H1 (cell line): ENCODE measurements at regions not wholly inside any gene's neighbourhood (a gene's known extent, or its start where the extent isn't known, plus 50 kb on each side); places are given as distances from the start of the nearest gene placed in this dataset.

Experiments used
- CTCF ChIA-PET: fragments of 300-600 bp; sonication (Branson Sonifier 250); formaldehyde crosslinking; loops from one replicate; lab custom pipeline; 2021; ENCODE audit not compliant: partially characterized antibody; lab: Charles Lee
- POLR2A ChIA-PET: fragments of 300-600 bp; sonication (Branson Sonifier 250); formaldehyde crosslinking; loops from one replicate; lab custom pipeline; 2021; ENCODE audit warnings: inconsistent platforms; ENCODE audit not compliant: partially characterized antibody; lab: Charles Lee
- DNase-seq, 2 experiments: peaks; one replicate each; pipeline versions ENCODE4 v3.0.0 to v3.0.0-alpha.2; 2010 to 2022; ENCODE audit warnings: low spot score in 2 of 2, low read depth in 1 of 2, mixed read lengths in 1 of 2
- FAIRE-seq: peaks from 2 replicates; lab custom pipeline; 2011; peaks lifted over from hg19 to GRCh38; lab: Jason Lieb, UNC
- H2AFZ ChIP-seq: 2 replicates; pipeline ENCODE4 v1.8.1; 2012; ENCODE audit warnings: low read length, inconsistent platforms
- H2AK5ac ChIP-seq: 2 replicates; pipeline ENCODE4 v1.6.1; 2013; ENCODE audit warnings: low read depth, low read length
- H2BK120ac ChIP-seq: replicated peaks from 2 replicates; pipeline ENCODE3; 2013; ENCODE audit warnings: low read depth, low read length, inconsistent platforms
- H2BK12ac ChIP-seq: 2 replicates; pipeline ENCODE4 v1.6.1; 2013; ENCODE audit warnings: low read depth, low read length
- H2BK15ac ChIP-seq: 2 replicates; pipeline ENCODE4 v1.6.1; 2013; ENCODE audit warnings: low read length
- H2BK20ac ChIP-seq: 2 replicates; pipeline ENCODE4 v1.6.1; 2013; ENCODE audit warnings: low read length
- H2BK5ac ChIP-seq: 2 replicates; pipeline ENCODE4 v1.6.1; 2013; ENCODE audit warnings: low read depth, low read length
- H3K14ac ChIP-seq: 2 replicates; pipeline ENCODE4 v1.6.1; 2013; ENCODE audit warnings: inconsistent platforms; ENCODE audit not compliant: insufficient read length
- H3K18ac ChIP-seq: 2 replicates; pipeline ENCODE4 v1.6.1; 2013; ENCODE audit warnings: low read length; ENCODE audit errors: extremely low read depth
- H3K23ac ChIP-seq: 2 replicates; pipeline ENCODE4 v1.6.1; 2013; ENCODE audit warnings: inconsistent platforms; ENCODE audit not compliant: insufficient read length
- H3K23me2 ChIP-seq: 2 replicates; pipeline ENCODE4 v1.6.1; 2013; ENCODE audit warnings: low read depth, low read length
- H3K27ac ChIP-seq: 2 replicates; pipeline ENCODE4 v1.6.1; 2011; ENCODE audit warnings: low read depth, low read length, inconsistent platforms
- H3K27me3 ChIP-seq, 4 experiments: replicated peaks in 1 of 4; 1 replicate in 1 of 4; 2 replicates in 3 of 4; pipeline versions ENCODE4 v1.6.1 to v1.8.1; 2011 to 2013; ENCODE audit warnings: low read length in 3 of 4, mild to moderate bottlenecking in 3 of 4, inconsistent platforms in 2 of 4, mixed read lengths in 2 of 4, moderate library complexity in 1 of 4; ENCODE audit not compliant: control insufficient read depth in 3 of 4, insufficient read depth in 3 of 4; ENCODE audit errors: extremely low read depth in 1 of 4
- H3K36me3 ChIP-seq, 4 experiments: 2 replicates each; pipeline versions ENCODE4 v1.6.1 to v1.8.1; 2011 to 2013; ENCODE audit warnings: mild to moderate bottlenecking in 4 of 4, low read length in 3 of 4, moderate library complexity in 2 of 4, control low read depth in 1 of 4, inconsistent platforms in 1 of 4; ENCODE audit not compliant: insufficient read depth in 4 of 4, control insufficient read depth in 2 of 4
- H3K4ac ChIP-seq: replicated peaks from 2 replicates; pipeline ENCODE3; 2013; ENCODE audit warnings: low read length, low read depth, mixed read lengths, inconsistent platforms; ENCODE audit not compliant: insufficient read length
- H3K4me1 ChIP-seq, 4 experiments: replicated peaks in 1 of 4; 1 replicate in 1 of 4; 2 replicates in 3 of 4; pipeline versions ENCODE4 v1.6.1 to v1.8.1; 2011 to 2013; ENCODE audit warnings: low read length in 3 of 4, inconsistent platforms in 2 of 4, mixed read lengths in 1 of 4; ENCODE audit not compliant: insufficient read depth in 4 of 4, control insufficient read depth in 3 of 4
- H3K4me2 ChIP-seq, 2 experiments: 2 replicates each; pipeline versions ENCODE4 v1.6.1 to v1.8.1; 2011 to 2013; ENCODE audit warnings: low read depth in 2 of 2, low read length in 2 of 2, control low read depth in 1 of 2, inconsistent platforms in 1 of 2, mild to moderate bottlenecking in 1 of 2; ENCODE audit not compliant: insufficient read depth in 1 of 2
- H3K4me3 ChIP-seq, 4 experiments: fragments of 200-600, 300-600 bp in 1 of 4; sonication (generic), shearing (Covaris generic), sonication (Bioruptor Twin) in 1 of 4; 2 replicates each; pipeline versions ENCODE4 v1.5.1 to v1.8.1; 2011 to 2016; ENCODE audit warnings: low read length in 4 of 4, low read depth in 3 of 4, control low read depth in 2 of 4, inconsistent platforms in 2 of 4, mild to moderate bottlenecking in 2 of 4, mixed read lengths in 1 of 4, moderate library complexity in 1 of 4; ENCODE audit not compliant: insufficient read depth in 2 of 4; ENCODE audit errors: extremely low read depth in 1 of 4
- H3K56ac ChIP-seq: replicated peaks from 2 replicates; pipeline ENCODE3; 2013; ENCODE audit warnings: low read depth, mild to moderate bottlenecking, mixed read lengths, low read length, inconsistent platforms; ENCODE audit not compliant: insufficient read length
- H3K79me1 ChIP-seq: 2 replicates; pipeline ENCODE4 v1.6.1; 2013; ENCODE audit warnings: low read depth, low read length, control low read depth
- H3K79me2 ChIP-seq, 2 experiments: 2 replicates each; pipeline versions ENCODE4 v1.6.1 to v1.8.1; 2012 to 2013; ENCODE audit warnings: low read length in 2 of 2, mild to moderate bottlenecking in 2 of 2, inconsistent platforms in 1 of 2; ENCODE audit not compliant: insufficient read depth in 2 of 2, control insufficient read depth in 1 of 2
- H3K9ac ChIP-seq, 4 experiments: replicated peaks in 1 of 4; 1 replicate in 1 of 4; 2 replicates in 3 of 4; pipeline versions ENCODE4 v1.6.1 to v1.8.1; 2011 to 2013; ENCODE audit warnings: low read depth in 3 of 4, low read length in 3 of 4, control low read depth in 2 of 4, mild to moderate bottlenecking in 2 of 4, moderate library complexity in 2 of 4, inconsistent platforms in 1 of 4; ENCODE audit errors: extremely low read depth in 1 of 4
- H3K9me3 ChIP-seq, 2 experiments: 2 replicates each; pipeline versions ENCODE4 v1.6.1 to v1.8.1; 2012 to 2013; ENCODE audit warnings: mild to moderate bottlenecking in 2 of 2, moderate library complexity in 2 of 2, control low read depth in 1 of 2, inconsistent platforms in 1 of 2, low read depth in 1 of 2, low read length in 1 of 2, mixed read lengths in 1 of 2; ENCODE audit not compliant: insufficient read depth in 2 of 2
- H4K20me1 ChIP-seq, 2 experiments: replicated peaks in 1 of 2; 2 replicates each; pipeline versions ENCODE3 to v1.8.1; 2011 to 2013; ENCODE audit warnings: inconsistent platforms in 2 of 2, low read length in 2 of 2, mild to moderate bottlenecking in 1 of 2; ENCODE audit not compliant: insufficient read depth in 2 of 2, control insufficient read depth in 1 of 2
- H4K5ac ChIP-seq: 2 replicates; pipeline ENCODE4 v1.6.1; 2013; ENCODE audit warnings: low read length, low read depth, mixed read lengths, inconsistent platforms; ENCODE audit not compliant: insufficient read length
- H4K8ac ChIP-seq: 2 replicates; pipeline ENCODE4 v1.8.0; 2013; ENCODE audit warnings: mild to moderate bottlenecking, moderate library complexity, low read length, inconsistent platforms; ENCODE audit not compliant: insufficient read depth; ENCODE audit errors: extremely low read depth
- H4K91ac ChIP-seq: replicated peaks from 2 replicates; pipeline ENCODE3; 2013; ENCODE audit warnings: low read length, mixed read lengths, inconsistent platforms; ENCODE audit not compliant: insufficient read length
- BACH1 ChIP-seq: IDR thresholded peaks from 2 replicates; pipeline ENCODE4 v1.6.1; 2012; ENCODE audit warnings: low read length, improper control_type of control experiment
- RXRA ChIP-seq: IDR thresholded peaks from 2 replicates; pipeline ENCODE4 v1.6.1; 2011; ENCODE audit warnings: low read depth, mild to moderate bottlenecking, low read length, moderate library complexity; ENCODE audit not compliant: insufficient read depth
- SIX5 ChIP-seq: IDR thresholded peaks from 2 replicates; pipeline ENCODE4 v1.6.1; 2011; ENCODE audit warnings: mild to moderate bottlenecking, low read depth, low read length
- TEAD4 ChIP-seq: IDR thresholded peaks from 2 replicates; pipeline ENCODE4 v1.6.1; 2012; ENCODE audit warnings: low read depth, low read length, inconsistent platforms, mixed read lengths
- WGBS, 2 experiments: shearing (Covaris generic) in 1 of 2; methylation state at CpG; one replicate each; pipeline versions ENCODE4 v1.1.6 to v1.1.7; 2013 to 2015; ENCODE audit warnings: low lambda C conversion rate in 2 of 2, mixed read lengths in 2 of 2, inconsistent platforms in 1 of 2, low coverage in 1 of 2, missing lambda C conversion rate in 1 of 2; ENCODE audit not compliant: insufficient replicate concordance in 2 of 2, insufficient coverage in 1 of 2, insufficient read length in 1 of 2; ENCODE audit errors: extremely low coverage in 1 of 2, missing lambda C conversion rate in 1 of 2; 5-methylcytosine and 5-hydroxymethylcytosine counted together

GRCh38 chr12:98106031-98106683 is 409.2 kb upstream of the TMPO start:
- Histone ChIP-seq H3K79me2 (no peaks in the 10 kb centered on the region), H4K8ac (no peak overlapping the region), H2AK5ac (no peak overlapping the region), H4K5ac (no peak overlapping the region), H2BK5ac (no peak overlapping the region), H3K56ac (no peak overlapping the region), H3K79me1 (no peaks in the 10 kb centered on the region), H3K4me1 (peaks cover 0 to 5% (median 0%) of the 10 kb centered on the region in 4 experiments; a peak in 1 of 7 replicates), H3K18ac (no peak overlapping the region), H3K4ac (no peak overlapping the region), H3K4me2 (no peak overlapping the region), H3K4me3 (no peak overlapping the region), H2BK12ac (no peak overlapping the region), H3K14ac (no peak overlapping the region), H4K91ac (no peak overlapping the region), H3K27ac (no peak overlapping the region), H2BK15ac (no peak overlapping the region), H3K23me2 (no peaks in the 10 kb centered on the region), H3K23ac (no peak overlapping the region), H3K9me3 (no peaks in the 10 kb centered on the region), H3K27me3 (no peaks in the 10 kb centered on the region), H2BK120ac (no peak overlapping the region), H3K36me3 (no peaks in the 10 kb centered on the region), H2BK20ac (no peak overlapping the region), H2AFZ (0 out of 2 replicates have a peak overlapping the region, but pooled peaks have one; percentile 38), H3K9ac (no peak overlapping the region), H4K20me1 (no peaks in the 10 kb centered on the region)
- WGBS, 2 experiments: 87% methylated on average over 7 of the region's 7 CpGs; no CpG with 5 or more reads in 1 of the 2 experiments
- DNase-seq (no peak), FAIRE-seq (no peak)
- ChIA-PET CTCF (no interaction called here), POLR2A (no interaction called here)
- TF ChIP-seq BACH1 (no peak), SIX5 (no peak), TEAD4 (no peak), RXRA (no peak)
